Breast epithelium (tissue), 3 donors: ENCODE measurements at regions not wholly inside any gene's neighbourhood (a gene's known extent, or its start where the extent isn't known, plus 50 kb on each side); places are given as distances from the start of the nearest gene placed in this dataset.

ENCODE experiments used
- CTCF ChIP-seq, 3 donors: fragments of 450-650 bp; IDR thresholded peaks; one replicate each; pipeline ENCODE4 v1.5.1; 2016 to 2017; ENCODE audit warnings: antibody characterized with exemption in 3 of 3, mild to moderate bottlenecking in 3 of 3, moderate library complexity in 3 of 3
- POLR2A ChIP-seq: fragments of 450-650 bp; IDR thresholded peaks from one replicate; pipeline ENCODE4 v1.6.1; 2016; ENCODE audit warnings: antibody characterized with exemption, mild to moderate bottlenecking, moderate library complexity

GRCh38 chr18:31241900-31242409 lies 76.0 kb upstream of the DSG1 start:
- TF ChIP-seq CTCF (IDR thresholded peaks at IDR 0.05), result peak; percentile 60 to 88 (median 66)
- TF ChIP-seq POLR2A, result no peak
